GM19395 (cell line): ENCODE measurements at regions not wholly inside any gene's neighbourhood (a gene's known extent, or its start where the extent isn't known, plus 50 kb on each side); places are given as distances from the start of the nearest gene placed in this dataset.

Experiments used
- ATAC-seq: cut with Tn5 transposase; IDR thresholded peaks from one replicate; pipeline ENCODE4 v1.9.1; 2021; ENCODE audit warnings: mild to moderate bottlenecking, moderate library complexity; ENCODE audit not compliant: unreplicated experiment

- ATAC-seq = no peak
Measured at GRCh38 chr5:173796721-173797495, 91.2 kb upstream of the CPEB4 start.

DNA sequence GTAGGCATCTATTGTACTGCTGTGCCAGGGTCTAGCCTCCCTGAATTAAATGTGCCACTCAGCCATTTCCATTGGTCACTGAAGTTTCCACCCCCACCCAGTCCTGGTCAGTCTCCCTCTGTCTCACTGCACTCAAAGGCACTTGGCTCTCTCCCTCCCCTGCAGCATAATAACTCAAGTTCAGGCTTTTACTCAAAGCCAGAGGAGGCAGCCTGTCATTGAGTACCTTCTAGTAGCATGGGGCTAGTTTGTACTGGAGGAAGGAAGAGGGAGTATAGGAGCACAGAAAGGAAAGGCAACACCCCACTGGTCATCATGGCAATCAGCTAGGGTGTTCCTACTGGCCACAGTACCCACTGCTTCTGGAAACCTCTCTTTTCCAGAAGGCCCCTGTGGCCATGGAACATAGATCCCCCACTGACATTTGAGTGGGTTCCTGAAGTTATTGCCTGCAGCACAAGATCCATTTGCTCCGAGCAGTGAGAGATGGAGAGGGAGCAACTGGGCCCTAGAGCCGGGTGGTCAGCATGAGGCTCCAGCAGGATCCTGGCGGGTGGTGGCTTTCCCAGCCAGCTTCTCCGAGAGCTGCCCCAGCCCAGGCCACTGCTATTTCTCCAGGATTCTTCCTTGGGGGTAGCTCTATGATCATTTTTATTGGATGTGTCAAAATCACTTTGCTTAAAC, 89.9 kb upstream of the CPEB4 start:
- no peak for ATAC-seq

DNA sequence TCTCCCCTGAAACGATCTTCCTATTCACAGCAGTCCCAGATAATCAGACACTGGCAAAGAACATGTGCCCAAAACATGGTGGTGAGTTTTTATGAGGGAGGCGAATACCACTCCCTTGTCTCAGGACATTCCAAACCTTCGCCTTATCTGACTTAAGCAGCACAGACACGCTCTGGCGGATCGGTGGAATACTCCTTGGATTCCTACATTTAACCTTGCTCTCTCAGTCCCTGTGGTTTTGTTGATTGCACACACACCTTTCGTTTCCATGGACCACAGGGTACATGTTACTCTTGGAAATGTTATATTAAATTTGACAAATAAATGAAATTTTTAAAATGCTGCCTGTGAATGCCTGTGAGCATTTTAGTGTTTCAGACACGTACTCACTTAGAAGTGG, 87.8 kb upstream of the CPEB4 start:
- ATAC-seq = no peak

DNA sequence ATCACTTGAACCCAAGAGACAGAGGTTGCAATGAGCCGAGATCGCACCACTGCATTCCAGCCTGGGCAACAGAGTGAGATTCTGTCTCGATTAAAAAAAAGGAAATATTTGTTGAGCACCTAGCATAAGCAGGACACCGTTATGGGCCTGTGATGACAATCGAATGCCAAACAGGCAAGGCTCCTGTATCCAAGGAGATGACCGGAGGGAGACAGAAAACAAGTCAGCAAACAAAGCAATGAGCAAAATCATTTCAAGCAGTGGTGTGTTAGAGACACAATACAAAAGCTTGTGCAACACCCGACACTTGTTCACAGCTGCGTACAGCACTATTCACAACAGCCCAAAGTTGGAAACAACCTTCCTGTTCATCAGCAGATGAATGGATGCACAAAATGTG, 87.1 kb upstream of the CPEB4 start:
- ATAC-seq = no peak

DNA sequence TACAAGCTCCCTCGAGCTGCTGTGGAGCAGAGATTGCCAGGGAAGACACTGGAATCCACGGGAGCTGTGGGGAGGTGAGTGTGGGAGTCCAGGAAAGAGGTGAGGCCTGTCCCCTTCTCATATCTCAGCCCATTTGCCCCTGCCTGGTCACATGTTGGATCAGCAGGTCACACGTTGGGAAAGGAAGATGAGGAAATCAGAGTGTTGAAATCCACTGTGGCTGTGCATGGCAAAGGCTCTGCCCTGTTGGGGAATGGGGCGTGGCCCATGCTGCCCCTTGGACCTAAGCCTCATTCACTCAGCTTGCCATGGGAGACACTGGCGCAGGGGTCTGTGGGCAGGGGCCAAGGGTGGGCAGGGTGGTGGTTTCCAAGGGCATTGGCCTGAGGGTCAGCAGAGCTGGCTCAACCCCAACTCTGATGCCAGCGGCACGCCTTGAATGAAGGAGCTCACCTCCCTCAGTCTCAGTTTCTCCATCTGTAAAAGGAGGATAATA, 85.4 kb upstream of the CPEB4 start:
- no peak for ATAC-seq

DNA sequence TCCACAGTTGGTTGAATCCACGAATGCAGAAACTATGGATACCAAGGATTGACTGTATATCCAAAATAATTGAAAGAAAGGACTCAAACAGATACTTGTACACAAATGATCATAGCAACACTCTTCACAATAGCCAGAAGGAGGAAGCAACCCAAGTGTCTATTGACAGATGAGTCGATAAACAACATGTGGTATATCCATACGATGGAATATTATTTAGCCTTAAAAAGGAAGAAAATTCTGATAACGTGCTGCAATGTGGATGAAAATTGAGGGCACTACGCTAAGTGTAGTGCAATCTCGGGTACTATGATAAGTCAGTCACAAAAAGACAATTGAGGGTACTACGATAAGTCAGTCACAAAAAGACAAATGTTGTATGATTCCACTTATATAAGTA, 83.6 kb upstream of the CPEB4 start:
- no peak for ATAC-seq

DNA sequence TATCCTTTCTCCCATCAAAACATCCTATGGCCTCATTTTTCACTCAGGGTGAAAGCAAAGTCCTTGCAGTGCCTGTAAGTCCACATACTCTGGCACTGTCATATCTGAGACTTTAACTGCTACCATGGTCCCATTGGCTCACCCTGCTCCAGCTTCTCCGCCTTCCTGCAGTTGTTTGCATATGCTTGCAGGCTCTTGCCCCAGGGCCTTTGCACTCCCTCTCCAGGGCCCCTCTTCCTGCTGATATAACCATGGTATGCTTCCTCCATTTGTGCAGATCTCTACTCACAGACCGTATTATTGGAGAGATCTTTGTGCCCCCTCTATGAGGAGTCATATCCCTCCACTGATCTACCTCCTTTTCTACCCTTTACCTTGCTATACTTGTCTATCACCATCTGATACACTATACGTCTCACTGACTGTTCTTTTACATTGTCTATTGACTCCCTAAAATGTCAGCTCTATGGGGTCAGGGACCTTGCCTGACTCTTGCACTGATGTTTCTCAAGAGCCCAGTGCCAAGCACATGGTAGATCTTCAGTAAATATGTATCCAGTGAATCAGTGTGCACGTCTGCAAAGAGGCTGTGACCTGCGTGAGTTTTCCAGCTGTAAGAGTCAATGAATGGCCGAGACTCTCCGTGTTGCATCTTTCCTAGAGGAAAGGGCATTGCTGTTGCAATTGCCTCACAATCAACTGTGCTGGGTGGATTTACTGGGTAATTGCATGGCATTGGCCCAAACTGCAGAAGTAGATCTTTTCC, 81.7 kb upstream of the CPEB4 start:
- no peak for ATAC-seq

- ATAC-seq = no peak
Measured at GRCh38 chr5:173807181-173807655, 80.9 kb upstream of the CPEB4 start.

GRCh38 chr5:173808079-173808808, 79.9 kb upstream of the CPEB4 start:
- no peak for ATAC-seq

GRCh38 chr5:173809014-173809413, 79.1 kb upstream of the CPEB4 start:
- no peak for ATAC-seq

GRCh38 chr5:173812811-173813550, 75.2 kb upstream of the CPEB4 start:
- no peak for ATAC-seq

GRCh38 chr5:173814053-173814452, 74.1 kb upstream of the CPEB4 start:
- ATAC-seq = no peak

- ATAC-seq = no peak
Measured at GRCh38 chr5:173815571-173815970, 72.6 kb upstream of the CPEB4 start.

- ATAC-seq = no peak
Measured at GRCh38 chr5:173816728-173817127, 71.4 kb upstream of the CPEB4 start.

GRCh38 chr5:173817561-173817960, 70.6 kb upstream of the CPEB4 start:
- no peak for ATAC-seq

DNA sequence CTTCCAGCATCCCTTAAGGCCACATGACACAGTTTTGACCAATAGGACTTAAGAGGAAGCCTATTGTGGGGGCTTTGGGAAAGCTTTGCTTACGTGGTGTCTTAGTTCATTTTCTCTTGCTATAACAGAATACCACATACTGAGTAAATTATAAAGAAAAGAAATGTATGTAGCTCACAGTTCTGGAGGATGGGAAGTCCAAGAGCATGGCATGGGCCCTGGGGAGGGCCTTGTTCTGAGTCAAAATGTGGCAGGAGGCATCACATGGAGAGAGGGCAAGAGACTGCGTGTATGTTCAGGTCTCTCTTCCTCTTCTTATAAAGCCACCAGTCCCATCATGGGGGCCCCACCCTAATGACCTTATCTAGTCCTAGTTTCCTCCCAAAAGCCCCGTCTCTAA, 68.6 kb upstream of the CPEB4 start:
- ATAC-seq = no peak

- no peak for ATAC-seq
Measured at GRCh38 chr5:173823274-173823644, 64.9 kb upstream of the CPEB4 start.

GRCh38 chr5:173823721-173824567, 64.2 kb upstream of the CPEB4 start:
- ATAC-seq = no peak

- no peak for ATAC-seq
Measured at GRCh38 chr5:173825215-173825865, 62.8 kb upstream of the CPEB4 start.
